Cortex of kidney (tissue), 1 donor: ENCODE measurements at regions not wholly inside any gene's neighbourhood (a gene's known extent, or its start where the extent isn't known, plus 50 kb on each side); places are given as distances from the start of the nearest gene placed in this dataset.
"Not testable (repeated sequence)": the region's sequence is repeated elsewhere in the genome, so short reads cannot be mapped to it uniquely, and the experiment has no call there.

Experiments used
- DNase-seq: peaks from one replicate; lab custom pipeline; 2025; lab: John Stamatoyannopoulos, UW

DNA sequence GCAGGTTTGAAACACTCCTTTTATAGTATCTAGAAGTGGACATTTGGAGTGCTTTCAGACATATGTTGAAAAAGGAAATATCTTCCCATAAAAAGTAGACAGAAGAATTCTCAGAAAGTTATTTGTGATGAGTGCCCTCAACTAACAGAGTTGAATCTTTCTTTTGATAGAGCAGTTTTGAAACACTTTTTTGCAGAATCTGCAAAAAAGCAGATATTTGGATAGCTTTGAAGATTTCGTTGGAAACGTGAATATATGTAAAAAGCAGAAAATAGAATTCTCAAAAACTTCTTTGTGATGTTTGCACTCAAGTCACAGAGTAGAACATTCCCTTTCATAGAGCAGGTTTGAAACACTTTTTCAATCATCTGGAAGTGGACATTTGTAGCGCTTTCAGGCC lies 676.4 kb upstream of the ZNF337 start:
- not testable (repeated sequence) for DNase-seq

DNA sequence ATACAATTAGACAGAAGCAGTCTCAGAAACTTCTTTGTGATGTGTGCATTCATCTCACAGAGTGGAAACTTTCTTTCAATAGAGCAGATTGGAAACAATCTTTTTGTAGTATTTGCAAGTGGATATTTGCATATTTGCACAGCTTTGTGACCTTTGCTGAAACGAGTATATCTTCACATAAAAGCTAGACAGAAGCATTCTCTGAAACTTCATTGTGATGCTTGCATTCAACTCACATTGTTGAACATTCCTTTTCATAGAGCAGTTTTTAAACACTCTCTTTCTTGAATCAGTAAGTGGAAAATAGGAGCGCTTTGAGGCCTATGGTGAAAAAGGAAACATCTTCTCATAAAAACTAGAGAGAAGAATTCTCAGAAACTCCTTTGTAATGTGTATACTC lies 657.9 kb upstream of the ZNF337 start:
- no peak for DNase-seq

DNA sequence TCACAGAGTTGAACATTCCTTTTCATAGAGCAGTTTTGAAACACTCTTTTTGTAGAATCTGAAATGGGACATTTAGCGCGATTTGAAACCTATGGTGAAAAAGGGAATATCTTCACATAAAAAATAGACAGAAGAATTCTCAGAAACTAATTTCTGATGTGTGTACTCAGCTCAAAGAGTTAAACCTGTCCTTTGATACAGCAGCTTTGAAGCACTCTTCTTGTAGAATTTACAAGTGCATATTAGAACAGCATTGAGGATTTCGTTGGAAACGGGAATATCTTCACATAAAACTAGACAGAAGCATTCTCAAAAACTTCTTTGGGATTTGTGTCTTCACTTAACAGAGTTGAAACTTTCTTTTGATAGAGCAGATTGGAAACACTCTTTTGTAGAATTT lies 650.7 kb upstream of the ZNF337 start:
- DNase-seq = no peak

DNA sequence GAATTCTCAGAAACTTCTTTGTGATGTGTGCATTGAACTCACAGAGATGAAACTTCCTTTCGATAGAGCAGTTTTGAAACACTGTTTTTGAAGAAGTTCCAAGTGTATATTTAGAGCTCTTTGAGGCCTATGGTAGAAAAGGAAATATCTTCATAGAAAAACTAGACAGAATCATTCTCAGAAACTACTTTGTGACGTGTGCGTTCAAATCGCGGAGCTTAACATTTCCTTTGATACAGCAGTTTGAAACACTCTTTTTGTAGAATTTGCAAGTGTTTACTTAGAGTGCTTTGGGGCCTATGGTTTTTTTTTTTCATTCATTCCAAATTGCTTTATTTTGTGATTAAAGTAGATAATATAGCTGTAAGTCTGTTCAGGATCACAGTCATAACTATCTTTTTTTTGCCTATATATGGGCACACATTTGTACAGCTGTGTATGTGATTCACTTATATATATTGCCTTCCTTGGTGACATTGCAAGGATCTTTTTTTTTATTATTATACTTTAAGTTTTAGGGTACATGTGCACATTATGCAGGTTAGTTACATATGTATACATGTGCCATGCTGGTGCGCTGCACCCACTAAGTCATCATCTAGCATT lies 643.9 kb upstream of the ZNF337 start:
- DNase-seq = not testable (repeated sequence)

DNA sequence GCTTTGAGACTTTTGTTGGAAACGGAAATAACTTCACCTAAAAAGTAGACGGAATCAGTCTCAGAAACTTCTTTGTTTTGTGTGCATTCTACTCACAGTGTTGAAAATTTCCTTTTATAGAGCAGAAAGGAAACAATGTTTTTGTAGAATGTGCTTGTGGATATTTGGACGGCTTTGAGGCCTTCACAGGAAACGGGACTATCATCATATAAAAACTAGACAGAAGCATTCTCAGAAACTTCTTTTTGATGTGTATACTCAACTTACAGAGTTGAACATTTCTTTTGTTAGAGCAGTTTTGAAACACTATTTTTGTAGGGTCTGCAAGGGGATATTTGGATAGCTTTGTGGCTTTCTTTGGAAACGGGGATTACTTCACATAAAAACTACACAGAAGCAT lies 627.5 kb upstream of the ZNF337 start:
- no peak for DNase-seq

DNA sequence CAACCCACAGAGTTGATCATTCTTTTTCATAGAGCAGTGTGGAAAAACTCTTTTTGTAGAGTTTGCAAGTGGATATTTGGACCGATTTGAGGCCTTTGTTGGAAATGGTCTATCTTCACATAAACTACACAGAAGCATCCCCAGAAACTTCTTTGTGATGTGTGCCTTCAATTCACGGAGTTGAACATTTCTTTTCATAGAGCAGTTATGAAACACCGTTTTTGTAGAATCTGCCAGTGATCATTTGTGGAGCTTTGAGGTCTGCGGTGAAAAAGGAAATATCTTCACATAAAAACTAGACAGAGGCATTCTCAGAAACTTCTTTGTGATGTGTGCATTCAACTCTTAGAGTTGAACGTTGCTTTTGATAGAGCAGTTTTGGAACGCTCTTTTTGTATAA lies 618.4 kb upstream of the ZNF337 start:
- DNase-seq = no peak

DNA sequence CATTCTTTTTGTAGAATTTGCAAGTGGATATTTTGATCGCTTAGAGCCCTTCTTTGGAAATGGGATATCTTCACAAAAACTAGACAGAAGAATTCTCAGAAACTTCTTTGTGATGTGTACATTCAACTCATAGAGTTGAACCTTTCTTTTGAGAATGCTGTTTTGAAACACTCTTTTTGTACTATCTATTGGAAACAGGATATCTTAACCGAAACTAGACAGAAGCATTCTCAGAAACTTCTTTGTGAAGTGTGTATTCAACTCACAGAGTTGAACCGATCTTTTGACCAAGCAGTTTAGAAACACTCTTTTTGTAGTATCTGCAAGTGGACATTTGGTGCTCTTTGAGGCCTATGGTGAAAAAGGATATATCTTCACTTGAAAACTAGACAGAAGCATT lies 613.1 kb upstream of the ZNF337 start:
- DNase-seq = not testable (repeated sequence)

DNA sequence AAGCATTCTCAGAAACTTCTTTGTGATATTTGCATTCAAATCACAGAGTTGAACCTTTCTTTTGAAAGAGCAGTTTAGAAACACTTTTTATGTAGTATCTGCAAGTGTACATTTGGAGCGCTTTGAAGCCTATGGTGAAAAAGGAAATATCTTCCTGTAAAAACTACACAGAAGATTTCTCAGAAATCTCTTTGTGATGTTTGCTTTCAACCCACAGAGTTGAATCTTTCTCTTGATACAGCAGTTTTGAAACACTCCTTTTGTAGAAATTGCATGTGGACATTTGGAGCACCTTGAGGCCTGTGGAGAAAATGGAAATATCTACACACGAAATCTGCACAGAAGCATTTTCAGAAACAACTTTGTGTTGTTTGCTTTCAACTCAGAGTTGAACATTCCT lies 612.3 kb upstream of the ZNF337 start:
- DNase-seq = no peak

DNA sequence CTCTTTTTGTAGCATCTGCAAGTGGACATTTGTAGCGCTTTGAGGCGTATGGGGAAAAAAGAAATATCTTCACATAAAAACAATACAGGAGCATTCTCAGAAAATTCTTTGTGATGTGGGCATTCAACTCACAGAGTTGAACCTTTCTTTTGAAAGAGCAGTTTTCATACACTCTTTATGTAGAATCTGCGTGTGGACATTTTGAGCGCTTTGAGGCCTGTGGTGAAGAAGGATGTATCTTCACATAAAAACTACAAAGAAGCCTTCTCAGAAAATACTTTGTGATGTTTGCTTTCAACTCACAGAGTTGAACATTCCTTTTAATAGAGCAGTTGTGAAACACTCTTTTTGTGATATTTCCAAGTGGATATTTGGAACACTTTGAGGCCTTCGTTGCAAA lies 598.4 kb upstream of the ZNF337 start:
- no peak for DNase-seq

DNA sequence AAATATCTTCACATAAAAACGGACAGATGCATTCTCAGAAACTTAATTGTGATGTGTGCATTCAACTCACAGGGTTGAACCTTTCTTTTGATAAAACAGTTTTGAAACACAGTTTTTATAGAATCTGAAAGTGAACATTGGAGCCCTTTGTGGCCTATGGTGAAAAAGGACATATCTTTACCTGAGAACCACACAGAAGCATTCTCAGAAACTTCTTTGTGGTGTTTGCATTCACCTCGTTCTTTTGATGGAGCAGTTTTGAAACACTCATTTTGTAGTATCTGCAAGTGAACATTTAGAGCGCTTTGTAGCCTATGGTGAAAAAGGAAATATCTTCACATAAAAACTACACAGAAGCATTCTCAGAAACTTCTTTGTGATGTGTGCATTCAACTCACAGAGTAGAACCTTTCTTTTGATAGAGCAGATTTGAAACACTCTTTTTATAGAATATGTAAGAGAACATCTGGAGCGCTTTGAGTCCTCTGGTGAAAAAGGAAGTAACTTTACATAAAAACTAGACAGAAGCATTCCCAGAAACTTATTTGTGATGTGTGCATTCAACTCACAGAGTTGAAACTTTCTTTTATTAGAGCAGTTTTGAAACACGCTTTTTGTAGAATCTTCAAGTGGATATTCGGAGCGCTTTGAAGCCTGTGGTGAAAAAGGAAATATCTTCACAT lies 591.9 kb upstream of the ZNF337 start:
- DNase-seq = not testable (repeated sequence)

DNA sequence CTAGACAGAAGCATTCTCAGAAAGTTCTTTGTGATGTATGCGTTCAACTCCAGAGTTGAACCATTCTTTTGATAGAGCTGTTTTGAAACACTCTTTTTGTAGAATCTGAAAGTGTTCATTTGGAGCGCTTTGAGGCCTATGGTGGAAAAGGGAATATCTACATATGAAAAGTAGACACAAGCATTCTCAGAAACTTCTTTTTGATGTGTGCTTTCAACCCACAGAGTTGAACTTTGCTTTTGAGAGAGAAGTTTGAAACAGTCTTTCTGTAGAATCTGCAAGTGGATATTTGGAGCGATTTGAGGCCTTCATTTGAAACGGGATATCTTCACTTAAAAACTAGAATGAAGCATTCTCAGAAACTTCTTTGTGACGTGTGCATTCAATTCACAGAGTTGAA lies 582.6 kb upstream of the ZNF337 start:
- DNase-seq = no peak

DNA sequence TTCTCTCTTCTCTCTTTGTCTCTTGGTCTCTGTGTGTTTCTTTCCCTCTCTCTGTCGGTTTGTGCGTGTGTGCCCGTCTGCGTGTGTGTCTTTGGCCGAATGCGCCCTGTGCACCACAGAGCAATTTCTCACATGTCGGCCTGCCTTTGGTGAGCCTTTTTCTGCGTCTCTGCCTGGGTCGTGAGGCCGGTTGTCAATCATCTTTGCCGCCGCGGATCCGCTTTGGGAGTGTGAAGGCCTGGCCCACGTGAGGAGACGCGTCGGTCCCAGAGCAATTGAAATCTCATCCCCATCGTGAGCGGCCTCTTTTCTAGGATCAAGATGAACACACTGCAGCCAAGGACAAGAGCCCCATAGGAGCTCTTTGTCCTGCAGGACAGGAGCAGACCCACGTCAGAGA lies 580.7 kb upstream of the ZNF337 start:
- no peak for DNase-seq

DNA sequence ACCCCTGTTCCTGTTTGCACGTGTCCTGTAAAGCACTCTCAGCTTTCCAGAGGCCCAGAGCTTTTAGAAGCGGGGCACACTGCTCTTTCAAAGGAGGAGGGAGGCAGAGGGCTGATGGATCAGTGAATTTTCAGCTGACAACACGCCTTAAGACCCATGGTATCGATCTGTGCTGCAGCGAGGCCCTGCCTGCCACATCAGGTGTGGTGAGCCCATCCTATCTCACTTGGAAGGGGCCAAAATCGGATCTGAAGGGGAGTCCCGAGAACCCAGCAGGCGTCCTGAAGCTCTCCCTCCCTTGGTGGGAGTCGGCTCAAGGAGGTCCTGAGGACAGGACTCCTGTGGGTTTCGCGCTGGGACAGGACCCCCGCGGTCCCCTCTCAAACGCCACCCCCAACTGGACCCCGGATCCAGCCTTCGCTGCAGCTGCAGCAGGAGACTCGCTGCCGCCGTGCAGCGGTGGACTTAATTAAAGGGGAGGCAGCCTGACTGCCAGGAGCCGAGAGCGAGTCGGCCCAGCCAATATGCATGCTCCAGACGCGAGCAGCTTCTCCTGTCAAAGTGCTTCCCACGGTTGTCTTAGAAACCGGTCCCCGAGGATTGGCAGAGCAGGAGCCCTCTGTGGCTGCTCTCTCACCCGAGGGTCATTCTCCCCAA lies 580.0 kb upstream of the ZNF337 start:
- DNase-seq = no peak

DNA sequence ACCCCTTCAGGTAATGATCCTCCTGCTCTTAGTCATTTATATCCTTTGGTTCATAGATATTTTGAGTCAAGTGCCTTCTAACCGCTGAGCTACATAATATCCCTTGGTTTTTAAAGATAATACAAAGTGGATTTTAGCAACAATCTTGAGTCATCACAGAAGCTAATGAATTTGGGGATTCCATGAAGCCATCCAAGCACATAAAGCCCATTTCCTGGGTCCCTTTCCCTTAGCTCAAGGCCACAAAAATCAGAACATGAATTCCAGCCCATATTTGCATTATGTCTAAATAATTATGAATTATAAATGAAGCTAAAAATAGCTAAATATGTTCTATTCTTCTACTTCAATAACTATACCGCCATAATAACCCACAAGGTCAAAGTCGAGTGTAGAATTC lies 572.1 kb upstream of the ZNF337 start:
- not testable (repeated sequence) for DNase-seq

DNA sequence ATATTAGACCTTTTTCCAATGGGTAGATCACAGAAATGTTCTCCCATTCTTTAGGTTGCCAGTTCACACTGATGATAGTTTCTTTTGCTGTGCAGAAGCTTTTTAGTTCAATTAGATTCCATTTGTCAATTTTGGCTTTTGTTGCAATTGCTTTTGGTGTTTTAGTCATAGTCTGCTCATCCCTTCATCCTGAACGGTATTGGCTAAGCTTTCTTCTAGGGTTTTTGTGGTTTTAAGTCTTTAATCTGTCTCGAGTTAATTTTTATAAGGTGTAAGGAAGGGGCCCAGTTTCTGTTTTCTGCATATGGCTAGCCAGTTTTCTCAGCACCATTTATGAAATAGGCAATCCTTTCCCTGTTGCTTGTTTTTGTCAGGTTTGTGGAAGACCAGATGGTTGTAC lies 564.3 kb upstream of the ZNF337 start:
- not testable (repeated sequence) for DNase-seq

DNA sequence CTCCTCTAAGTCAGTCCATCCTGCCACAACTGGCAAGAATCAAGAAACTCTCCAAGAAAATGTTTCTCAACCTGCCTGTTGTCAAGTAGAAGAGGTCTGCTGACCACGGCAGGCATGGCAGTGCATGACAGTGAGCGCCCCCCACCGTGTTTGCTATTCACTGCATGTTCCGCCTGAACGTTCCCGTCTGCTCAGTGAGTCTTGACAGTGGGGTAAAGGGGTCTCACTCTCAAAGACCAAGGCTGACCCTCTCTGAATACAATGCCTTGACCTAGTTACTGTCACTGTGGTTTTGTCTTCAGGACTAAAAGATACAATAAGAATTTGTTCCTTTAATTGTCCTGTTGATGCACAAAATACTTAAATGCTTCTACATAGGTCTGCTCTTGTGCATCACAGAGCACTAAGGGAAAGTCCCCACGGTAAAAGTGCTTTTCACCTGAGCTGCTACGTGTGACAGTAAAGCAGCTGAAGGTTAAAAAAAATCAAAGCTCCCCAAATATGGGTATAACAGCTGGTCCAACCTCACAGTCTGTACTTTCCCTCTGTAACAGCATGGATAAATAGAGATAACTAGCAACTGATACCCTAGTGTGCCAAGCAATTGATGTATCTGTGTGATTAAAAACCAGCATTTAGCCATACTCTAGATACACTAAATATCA lies 555.8 kb upstream of the ZNF337 start:
- DNase-seq = not testable (repeated sequence)

DNA sequence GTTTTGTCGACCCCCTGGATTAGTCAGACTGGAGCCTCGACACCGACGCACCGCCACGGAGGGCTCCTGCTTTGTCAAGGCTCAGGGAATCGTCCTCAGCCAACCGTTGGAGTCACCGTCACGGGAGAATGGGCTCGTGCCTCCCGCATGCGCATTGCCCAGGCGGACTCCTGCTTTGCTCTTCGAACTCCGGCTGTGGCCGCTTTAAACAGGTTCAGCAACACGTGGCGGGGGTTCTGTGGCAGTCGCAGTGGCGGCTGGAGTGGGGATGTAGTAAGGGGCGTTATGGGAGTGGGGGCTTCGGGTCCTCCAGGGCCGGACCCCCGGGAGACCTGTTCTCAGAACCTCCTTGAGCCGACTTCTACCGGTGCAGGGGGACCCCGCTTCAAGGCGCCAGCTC lies 554.7 kb upstream of the ZNF337 start:
- DNase-seq = not testable (repeated sequence)

DNA sequence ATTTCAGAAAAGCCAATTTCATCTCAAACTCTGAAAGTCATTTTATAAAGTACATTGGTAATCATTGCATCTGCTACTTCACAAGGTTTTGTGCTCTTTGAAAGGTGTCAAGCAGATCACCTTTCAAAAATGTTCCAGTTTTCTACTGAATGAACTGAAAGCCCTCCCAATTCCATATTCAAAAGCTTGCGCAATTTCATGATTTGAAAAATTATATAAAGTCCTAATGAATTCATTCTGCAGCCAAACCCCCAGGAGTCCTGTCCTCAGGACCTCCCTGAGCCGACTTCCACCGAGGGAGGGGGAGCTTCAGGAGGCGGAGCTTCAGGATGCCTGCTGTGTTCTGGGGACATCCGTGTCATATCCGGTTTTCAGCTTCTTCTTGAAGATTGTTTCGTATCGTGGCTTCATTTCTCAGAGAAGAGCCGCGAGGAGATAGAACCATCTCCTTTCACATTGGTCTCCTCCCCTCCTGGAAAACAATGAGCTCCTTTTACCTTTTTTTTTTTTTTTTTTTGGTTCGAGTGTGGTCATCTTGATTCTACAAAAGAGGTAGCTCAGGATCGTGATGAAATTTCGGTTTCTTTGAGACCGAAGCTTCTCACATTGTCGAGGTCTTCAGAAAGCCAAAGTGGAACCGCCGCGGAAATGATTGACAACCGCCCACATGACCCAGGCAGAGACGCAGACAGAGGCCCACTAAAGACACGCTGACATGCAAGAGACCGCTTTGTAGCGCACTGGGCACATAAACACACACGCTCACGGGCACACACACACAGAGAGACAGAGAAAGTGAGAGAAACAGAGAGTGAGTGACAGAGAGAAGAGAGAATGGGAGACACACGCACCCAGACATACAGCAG lies 553.8 kb upstream of the ZNF337 start:
- not testable (repeated sequence) for DNase-seq

DNA sequence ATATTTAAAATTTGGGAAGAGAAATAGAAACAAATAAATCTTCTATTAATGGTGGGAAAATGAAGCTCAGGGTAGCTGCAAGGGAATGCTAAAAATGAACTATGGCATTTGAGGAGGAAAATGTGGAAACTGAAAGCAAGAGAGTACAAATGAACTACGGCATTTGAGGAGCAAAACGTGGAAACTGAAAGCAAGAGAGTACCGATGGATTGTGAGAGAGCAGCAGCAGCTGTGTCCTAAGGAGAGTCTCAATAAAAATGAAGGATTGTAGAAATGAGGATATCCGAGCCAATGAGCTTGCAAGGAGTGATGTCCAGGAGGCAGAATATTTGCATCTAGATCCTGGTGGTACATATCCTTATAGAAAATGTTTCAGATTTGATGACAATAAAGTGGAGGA lies 547.1 kb upstream of the ZNF337 start:
- no peak for DNase-seq

DNA sequence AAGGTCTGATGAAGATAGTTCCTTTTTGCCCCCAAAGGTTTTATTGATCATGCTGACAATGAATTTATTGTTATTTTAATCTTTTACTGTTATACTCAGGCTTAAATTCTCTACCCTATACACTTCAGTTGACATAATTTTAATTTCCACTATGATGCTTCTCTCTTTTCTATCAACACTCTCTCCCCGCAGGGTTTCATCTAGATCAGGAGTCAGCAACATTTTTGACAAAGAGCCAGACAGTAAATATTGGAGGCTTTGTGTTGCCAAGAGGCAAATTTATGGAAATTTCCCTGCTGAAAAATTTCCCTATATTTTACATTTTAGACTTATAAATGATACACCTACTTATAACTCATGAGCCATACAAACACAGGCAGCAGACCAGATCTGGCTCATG lies 524.0 kb upstream of the ZNF337 start:
- not testable (repeated sequence) for DNase-seq

DNA sequence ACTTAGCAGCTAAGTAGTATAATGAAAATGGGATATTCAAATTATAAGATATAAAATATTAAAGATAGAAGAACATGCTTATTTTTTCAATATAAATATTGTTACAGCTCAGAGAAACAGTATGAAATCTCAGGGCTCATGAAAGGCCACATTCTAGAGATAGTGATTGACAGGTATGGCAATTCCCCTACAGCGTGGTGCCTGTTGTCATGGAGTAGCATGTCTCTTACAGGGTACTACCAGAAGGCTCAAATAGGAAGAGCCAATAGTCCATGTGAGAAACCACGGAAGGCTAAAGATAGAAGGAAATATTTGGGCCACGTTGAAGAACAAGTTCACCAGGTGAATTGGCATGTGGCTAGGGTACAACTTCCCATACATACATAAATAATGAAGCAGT lies 522.9 kb upstream of the ZNF337 start:
- DNase-seq = not testable (repeated sequence)

DNA sequence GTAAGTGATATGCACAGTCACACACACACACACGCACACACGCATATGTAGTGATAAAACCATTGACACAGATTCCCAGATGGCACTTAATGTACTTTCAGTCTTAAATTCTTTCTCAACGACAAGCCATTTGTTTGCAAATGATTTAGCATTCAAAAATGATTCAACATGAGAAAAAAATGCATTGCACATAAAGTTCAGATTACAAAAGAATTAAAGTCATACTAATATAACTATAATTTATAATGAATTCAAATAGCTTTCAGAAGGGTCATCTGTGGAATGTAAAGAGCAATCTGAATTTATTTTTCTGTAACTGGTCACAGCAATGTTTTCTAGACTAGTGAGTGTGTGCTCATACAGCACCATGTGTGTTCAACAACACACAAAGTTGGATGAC lies 521.6 kb upstream of the ZNF337 start:
- no peak for DNase-seq
